Left ventricle myocardium inferior (tissue), 1 donor: ENCODE measurements at regions not wholly inside any gene's neighbourhood (a gene's known extent, or its start where the extent isn't known, plus 50 kb on each side); places are given as distances from the start of the nearest gene placed in this dataset.
"Not testable (repeated sequence)": the region's sequence is repeated elsewhere in the genome, so short reads cannot be mapped to it uniquely, and the experiment has no call there.

ENCODE experiments used
- DNase-seq: peaks from one replicate; pipeline ENCODE4 v3.0.0-alpha.2; 2020
- H3K27ac ChIP-seq: fragments of 200-600 bp; replicated peaks from 2 replicates; pipeline ENCODE4 v1.8.0; 2021
- H3K27me3 ChIP-seq: fragments of 200-600 bp; 2 replicates; pipeline ENCODE4 v1.8.0; 2021; ENCODE audit warnings: low read depth
- H3K36me3 ChIP-seq: fragments of 200-600 bp; 2 replicates; pipeline ENCODE4 v1.8.0; 2021
- H3K4me1 ChIP-seq: fragments of 200-600 bp; 2 replicates; pipeline ENCODE4 v1.8.0; 2021
- H3K4me3 ChIP-seq: fragments of 200-600 bp; 2 replicates; pipeline ENCODE4 v1.8.0; 2021; ENCODE audit warnings: mild to moderate bottlenecking, moderate library complexity
- H3K9me3 ChIP-seq: fragments of 200-600 bp; replicated peaks from 2 replicates; pipeline ENCODE4 v1.8.0; 2021
- intact Hi-C: fragments of 100-400 bp; cut with micrococcal nuclease; formaldehyde crosslinking; loops from one replicate; pipeline ENCODE4 v1.11.0; 2022
- donor health status: DM: no; HTN: yes; CAD: no; lungs with severe emphysema.

DNA sequence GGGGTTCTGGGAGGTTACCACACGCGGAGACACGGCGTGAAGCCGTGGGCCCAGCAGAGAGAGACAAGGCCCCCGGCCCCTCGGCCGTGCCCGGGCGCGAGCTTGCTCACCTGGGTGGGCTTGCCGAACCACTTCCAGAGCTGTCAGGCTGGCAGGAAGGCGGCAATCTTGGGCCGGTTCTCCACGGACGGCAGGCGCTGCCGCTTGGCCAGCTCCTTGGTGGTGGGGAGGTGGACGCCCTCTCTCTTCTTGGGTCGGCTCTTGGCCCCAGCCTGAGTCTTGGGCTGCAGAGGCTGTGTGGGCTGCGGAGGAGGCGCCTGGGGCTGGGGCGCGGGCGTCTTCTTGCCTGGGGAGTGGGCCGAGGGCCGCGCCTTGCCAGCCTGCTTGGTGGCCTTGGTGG lies 426.5 kb upstream of the ZNF722 start:
- H3K36me3 ChIP-seq, H3K27ac ChIP-seq, intact Hi-C loops, DNase-seq, H3K27me3 ChIP-seq, H3K4me3 ChIP-seq, H3K4me1 ChIP-seq: not testable (repeated sequence)
- H3K9me3 ChIP-seq = peaks cover 20% of the 10 kb centered on the region

DNA sequence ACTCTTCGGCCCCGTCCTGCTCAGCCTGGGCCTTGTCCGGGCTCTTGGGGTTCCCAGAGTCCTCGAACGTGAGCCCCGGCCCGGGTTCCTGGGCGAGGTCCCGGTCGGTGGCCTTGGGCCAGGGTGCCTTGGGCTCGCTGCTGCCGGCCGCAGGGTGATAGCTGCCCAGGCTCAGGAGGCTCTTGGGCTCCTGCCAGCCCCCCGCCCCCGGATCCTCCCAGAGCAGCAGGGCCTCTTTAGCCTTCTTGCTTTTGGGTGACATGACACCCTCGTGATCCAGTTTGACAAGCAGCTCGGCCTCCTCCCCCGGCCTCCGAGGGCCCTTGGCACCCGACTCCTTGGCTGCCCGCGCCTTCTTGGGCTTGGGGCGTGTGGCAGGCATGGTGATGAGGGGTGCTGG lies 425.7 kb upstream of the ZNF722 start:
- DNase-seq, H3K27ac ChIP-seq, H3K4me3 ChIP-seq, H3K27me3 ChIP-seq, intact Hi-C loops, H3K4me1 ChIP-seq, H3K36me3 ChIP-seq: not testable (repeated sequence)
- peaks cover 28% of the 10 kb centered on the region for H3K9me3 ChIP-seq

DNA sequence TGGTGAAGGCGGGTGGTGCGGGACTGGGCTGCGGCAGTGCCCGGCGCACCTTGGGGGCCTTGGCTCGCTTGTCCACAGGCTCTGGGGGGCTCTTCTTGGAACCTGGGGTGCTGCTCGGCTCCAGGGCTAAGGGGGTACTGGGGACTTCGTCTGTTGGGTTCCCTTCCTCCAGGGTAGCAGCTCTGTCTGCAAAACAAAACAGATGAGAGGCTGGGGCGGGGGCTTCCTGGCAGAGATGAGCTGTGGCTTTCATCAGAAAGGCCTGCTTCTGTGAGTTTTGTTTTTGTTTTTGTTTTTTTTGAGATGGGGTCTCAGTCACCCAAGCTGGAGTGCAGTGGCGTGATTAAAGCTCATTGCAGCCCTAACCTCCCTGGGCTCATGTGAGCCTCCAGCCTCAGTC lies 425.2 kb upstream of the ZNF722 start:
- H3K4me3 ChIP-seq, H3K27me3 ChIP-seq, H3K36me3 ChIP-seq, H3K27ac ChIP-seq, H3K4me1 ChIP-seq, DNase-seq, intact Hi-C loops: not testable (repeated sequence)
- H3K9me3 ChIP-seq = peaks cover 29% of the 10 kb centered on the region

DNA sequence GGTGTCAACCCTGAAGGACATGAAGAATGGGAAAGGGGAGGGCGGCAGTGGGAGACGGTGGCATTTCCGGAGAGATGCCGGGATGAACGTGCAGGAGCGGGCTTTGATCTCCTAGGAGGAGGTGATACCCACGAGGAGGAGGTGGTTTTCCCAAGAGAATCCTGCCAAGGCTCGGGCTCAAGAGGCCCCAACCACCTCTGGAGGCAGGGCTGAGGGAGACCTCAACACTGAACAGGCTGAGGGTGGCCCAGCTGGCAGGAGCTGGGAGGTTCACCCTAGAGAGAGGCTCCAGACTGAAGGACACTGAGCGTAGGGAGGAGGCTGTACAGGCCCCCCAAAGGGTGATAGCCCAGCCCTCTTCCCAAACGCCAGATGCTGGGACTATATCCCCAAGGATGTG lies 422.2 kb upstream of the ZNF722 start:
- intact Hi-C loops, H3K36me3 ChIP-seq, H3K27me3 ChIP-seq, H3K4me3 ChIP-seq, H3K4me1 ChIP-seq, DNase-seq, H3K27ac ChIP-seq: not testable (repeated sequence)
- peaks cover 45% of the 10 kb centered on the region for H3K9me3 ChIP-seq

DNA sequence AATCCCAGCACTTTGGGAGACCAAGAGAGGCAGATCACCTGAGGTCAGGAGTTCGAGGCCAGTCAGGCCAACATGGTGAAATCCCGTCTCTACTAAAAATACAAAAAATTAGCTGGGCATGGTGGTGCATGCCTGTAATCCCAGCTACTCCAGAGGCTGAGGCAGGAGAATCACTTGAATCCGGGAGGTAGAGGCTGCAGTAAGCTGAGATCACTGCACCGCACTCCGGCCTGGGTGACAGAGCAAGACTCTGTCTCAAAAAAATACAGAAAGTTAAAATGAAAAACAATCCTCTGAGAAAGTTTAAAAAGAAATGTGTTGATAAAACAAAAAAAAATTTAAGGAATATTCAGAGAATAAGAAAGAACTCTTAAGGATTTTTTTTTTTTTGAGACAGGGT lies 421.6 kb upstream of the ZNF722 start:
- H3K9me3 ChIP-seq = peaks cover 49% of the 10 kb centered on the region
- H3K4me1 ChIP-seq, H3K27ac ChIP-seq, H3K4me3 ChIP-seq, intact Hi-C loops, H3K36me3 ChIP-seq, DNase-seq, H3K27me3 ChIP-seq: not testable (repeated sequence)

DNA sequence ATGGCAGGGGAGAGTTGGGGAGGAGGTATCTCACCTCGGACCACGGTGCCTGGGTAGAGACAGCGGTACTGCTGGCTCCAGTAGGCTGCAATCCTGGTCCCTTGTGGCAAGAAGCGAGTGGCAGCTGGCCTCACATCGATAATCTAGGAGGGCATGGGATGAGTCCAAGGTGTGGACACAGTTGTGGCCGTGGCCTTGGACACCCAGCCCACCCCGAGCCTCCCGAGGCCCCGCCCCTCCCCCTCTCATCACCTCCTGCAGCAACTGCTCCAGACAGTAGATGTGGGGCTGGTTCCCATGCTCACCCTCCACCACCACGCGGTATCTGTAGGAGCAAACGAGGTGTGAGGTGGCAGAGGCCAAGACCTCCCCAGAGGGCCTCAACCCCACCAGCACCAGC lies 418.6 kb upstream of the ZNF722 start:
- H3K27me3 ChIP-seq, H3K27ac ChIP-seq, intact Hi-C loops, H3K4me3 ChIP-seq, H3K4me1 ChIP-seq, DNase-seq, H3K36me3 ChIP-seq: not testable (repeated sequence)
- H3K9me3 ChIP-seq = peaks cover 53% of the 10 kb centered on the region

DNA sequence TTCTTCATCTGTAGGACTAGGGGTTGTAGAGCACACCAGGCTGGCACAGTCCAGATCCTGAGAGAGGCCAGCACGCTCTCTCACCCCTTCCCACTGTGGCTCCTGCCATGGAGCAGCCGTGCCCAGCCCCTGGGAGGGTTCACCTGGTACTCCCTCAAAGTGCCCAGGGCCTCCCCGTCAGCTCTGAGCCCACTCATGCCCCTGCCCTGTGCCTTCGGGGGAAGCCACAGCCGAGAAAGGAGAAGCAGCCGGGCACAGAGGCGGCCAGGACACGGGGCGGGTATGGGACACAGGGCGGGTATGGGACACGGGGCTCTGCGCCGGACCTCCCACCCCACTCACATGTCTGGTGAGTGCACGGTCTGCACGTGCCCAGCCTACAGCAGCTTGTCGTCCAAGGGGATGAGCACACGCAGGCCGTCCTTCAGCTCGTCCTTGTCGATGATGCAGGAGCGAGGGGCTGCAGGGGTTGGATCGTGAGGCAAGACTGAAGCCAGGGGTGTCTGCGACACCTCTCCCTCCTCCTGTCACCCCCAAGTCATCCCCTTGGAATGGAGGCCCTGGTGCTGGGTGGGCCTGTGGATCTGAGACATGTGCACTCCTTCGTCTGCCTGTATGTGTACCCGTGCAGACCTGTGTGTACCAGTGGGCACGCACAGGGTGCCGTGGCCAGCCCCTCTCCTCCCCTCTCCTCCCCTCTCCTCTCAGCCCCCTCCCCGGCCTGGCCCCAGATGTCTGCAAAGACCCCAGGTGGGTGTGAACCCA lies 417.9 kb upstream of the ZNF722 start:
- DNase-seq, H3K27me3 ChIP-seq, H3K27ac ChIP-seq, H3K4me1 ChIP-seq, H3K36me3 ChIP-seq, H3K4me3 ChIP-seq, intact Hi-C loops: not testable (repeated sequence)
- H3K9me3 ChIP-seq = peaks cover 52% of the 10 kb centered on the region

DNA sequence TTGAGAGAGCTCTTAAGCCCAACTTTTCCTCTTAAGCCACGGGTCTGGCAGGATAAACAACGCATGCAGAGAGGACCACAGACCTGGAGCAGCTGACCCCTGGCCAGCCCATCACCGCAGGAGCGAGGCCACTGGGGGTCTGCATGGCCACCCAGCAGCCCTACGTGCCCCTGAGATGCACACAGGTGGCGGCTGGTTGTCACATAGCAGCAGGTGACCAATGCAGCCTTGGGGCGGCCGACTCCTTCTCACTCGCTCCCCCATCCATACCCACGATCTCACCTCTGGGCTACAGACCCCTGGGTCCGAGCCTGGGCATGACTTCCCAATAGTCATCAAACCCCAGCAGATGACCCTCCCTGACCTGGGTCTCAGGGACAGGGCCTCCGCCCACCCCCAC lies 415.9 kb upstream of the ZNF722 start:
- H3K9me3 ChIP-seq = peaks cover 35% of the 10 kb centered on the region
- H3K27ac ChIP-seq, DNase-seq, intact Hi-C loops, H3K4me3 ChIP-seq, H3K4me1 ChIP-seq, H3K36me3 ChIP-seq, H3K27me3 ChIP-seq: not testable (repeated sequence)

DNA sequence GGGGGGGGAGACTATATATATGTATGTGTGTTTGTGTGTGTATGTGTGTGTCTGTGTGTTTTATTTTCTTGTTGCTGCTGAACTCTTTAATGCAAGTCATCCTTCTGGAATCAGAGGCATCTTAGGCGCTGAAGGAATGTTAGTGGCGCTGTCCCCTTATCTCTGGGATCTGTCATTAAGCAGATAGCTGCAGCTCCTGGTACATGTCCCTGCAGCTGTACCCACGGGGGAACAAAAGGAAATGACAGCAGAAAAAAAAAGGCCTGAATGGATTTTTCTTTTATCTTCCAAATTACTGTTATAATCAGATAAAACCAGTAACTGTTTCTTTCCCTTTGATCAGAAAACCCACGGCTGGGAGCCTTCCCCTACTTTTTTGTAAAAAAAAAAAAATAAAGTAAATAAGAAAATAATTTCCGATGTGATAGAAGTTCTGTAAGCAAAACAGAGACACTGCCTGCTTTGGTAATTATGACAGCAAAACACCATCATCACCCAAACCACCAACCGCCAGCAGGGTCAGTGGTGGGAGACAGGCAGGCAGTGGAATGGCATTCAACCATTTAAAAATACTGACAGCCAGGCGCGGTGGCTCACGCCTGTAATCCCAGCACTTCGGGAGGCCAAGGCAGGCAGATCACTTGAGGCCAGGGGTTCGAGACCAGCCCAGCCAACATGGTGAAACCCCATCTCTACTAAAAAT lies 411.3 kb upstream of the ZNF722 start:
- DNase-seq, H3K9me3 ChIP-seq, intact Hi-C loops, H3K27me3 ChIP-seq, H3K4me1 ChIP-seq, H3K36me3 ChIP-seq, H3K4me3 ChIP-seq, H3K27ac ChIP-seq: not testable (repeated sequence)

DNA sequence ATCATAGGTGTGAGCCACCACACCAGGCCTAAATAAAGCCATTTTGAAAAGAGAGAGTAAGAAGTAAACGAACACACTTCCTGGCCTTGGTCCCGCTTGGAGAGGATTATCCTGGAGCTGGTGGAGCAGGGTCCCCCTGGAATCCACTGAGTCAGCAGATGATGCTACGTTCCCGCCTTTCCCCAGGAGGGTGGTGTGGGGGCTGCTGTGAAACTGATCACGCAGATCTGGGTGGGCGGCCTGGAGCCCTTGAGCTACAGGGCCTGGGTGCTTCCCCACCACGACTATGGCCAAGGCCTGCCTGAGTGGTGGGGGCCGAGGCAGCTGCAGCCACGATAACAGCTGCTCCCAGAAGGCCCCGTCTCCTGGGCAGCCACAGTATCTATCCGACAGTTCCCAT lies 407.4 kb upstream of the ZNF722 start:
- intact Hi-C loops, H3K36me3 ChIP-seq, DNase-seq, H3K27me3 ChIP-seq, H3K4me1 ChIP-seq, H3K4me3 ChIP-seq, H3K27ac ChIP-seq, H3K9me3 ChIP-seq: not testable (repeated sequence)

DNA sequence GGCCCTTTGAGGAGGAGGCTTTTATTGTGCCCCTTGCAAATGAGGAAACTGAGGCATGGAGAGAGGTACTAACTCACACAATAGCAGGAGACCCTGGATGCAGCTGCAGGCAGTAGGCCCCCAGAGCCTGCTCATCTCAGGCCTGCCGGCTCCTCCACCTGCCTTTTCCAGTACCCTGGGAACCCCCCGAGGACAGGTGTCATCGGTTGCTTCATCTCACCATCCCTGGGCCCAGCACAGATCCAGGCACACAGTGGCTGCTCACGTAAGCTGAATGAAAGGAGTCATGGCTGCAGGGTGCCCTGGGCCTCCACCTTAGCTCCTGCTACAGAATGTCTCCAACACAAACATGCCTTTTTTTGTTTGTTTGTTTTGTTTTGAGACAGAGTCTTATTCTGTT lies 394.8 kb upstream of the ZNF722 start:
- H3K9me3 ChIP-seq, DNase-seq, H3K27ac ChIP-seq, intact Hi-C loops, H3K36me3 ChIP-seq, H3K4me3 ChIP-seq, H3K27me3 ChIP-seq, H3K4me1 ChIP-seq: not testable (repeated sequence)

DNA sequence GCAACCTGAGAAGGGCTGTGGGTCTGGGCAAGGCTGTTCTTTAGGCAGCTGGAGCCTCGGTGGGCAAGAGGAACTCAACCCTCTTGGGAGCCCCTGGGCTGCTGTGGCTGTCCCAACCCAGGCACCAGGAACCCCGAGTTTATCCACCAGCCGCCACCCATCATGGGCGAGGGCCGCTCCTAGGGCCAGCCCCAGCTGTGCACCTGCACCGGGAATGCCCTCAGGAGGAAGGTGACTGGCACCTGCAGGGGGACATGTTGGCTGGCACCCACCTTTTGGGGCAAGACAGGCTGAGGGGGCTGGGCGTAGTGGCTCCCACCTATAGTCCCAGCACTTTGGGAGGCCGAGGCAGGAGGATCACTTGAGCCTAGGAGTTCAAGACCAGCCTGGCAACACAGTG lies 393.8 kb upstream of the ZNF722 start:
- H3K36me3 ChIP-seq, H3K4me1 ChIP-seq, H3K27me3 ChIP-seq, intact Hi-C loops, H3K27ac ChIP-seq, DNase-seq, H3K9me3 ChIP-seq, H3K4me3 ChIP-seq: not testable (repeated sequence)

DNA sequence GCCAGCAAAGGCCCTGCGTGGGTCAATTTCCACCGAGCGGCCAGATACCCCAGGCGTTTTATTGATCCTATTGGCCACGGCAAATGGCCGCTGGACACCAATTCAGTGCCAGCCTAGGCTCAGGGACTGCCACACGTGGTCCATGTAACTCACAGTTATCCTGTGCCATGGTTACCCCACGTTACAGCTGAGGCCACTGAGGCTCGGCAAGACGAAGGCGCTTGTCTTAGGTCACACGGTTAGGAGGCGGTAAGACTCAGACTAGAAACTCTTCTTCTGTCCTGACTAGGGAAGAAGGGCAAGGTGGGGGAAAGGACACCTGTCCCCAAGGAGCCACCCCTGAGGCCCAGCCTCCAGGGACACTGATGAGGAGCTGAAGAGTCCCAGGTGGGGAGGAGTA lies 381.1 kb upstream of the ZNF722 start:
- H3K4me1 ChIP-seq, H3K27me3 ChIP-seq, H3K36me3 ChIP-seq, H3K9me3 ChIP-seq, DNase-seq, intact Hi-C loops, H3K27ac ChIP-seq, H3K4me3 ChIP-seq: not testable (repeated sequence)

DNA sequence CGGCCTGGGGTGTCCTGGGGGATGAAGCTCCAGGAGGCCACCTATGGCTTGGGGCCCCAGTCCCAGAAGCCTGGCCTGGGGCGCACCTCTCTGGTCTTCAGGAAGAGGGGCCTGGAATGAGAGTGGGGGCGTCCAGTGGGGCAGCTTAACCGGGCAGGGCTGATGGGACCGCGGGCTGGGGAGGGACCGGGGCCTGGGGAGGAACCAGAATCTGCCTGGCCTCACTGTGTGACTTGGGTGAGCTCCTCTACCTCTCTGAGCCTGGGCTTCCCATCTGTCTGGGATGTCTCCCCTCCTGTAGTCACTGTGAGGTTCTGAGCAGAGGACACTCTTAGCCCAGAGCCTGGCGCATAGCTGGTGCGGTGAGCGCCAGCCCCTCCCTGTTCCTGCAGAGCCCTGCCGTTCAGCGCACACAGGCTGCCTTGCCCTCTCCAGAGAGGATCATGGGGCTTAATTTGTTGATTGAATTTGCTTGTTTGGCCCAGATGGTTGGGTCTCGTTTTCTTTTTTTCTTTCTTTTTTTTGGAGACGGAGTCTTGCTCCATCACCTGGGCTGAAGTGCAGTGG lies 378.4 kb upstream of the ZNF722 start:
- H3K9me3 ChIP-seq, intact Hi-C loops, H3K36me3 ChIP-seq, DNase-seq, H3K4me1 ChIP-seq, H3K27ac ChIP-seq, H3K4me3 ChIP-seq, H3K27me3 ChIP-seq: not testable (repeated sequence)
